Endothelial cell of hepatic sinusoid (primary cell): ENCODE measurements at regions not wholly inside any gene's neighbourhood (a gene's known extent, or its start where the extent isn't known, plus 50 kb on each side); places are given as distances from the start of the nearest gene placed in this dataset.
"Not testable (repeated sequence)": the region's sequence is repeated elsewhere in the genome, so short reads cannot be mapped to it uniquely, and the experiment has no call there.

Experiments used
- in situ Hi-C: cut with HindIII; loops from 2 replicates; pipeline ENCODE4 v1.10.0; 2017; ENCODE audit warnings: low sequenced_read_pairs

DNA sequence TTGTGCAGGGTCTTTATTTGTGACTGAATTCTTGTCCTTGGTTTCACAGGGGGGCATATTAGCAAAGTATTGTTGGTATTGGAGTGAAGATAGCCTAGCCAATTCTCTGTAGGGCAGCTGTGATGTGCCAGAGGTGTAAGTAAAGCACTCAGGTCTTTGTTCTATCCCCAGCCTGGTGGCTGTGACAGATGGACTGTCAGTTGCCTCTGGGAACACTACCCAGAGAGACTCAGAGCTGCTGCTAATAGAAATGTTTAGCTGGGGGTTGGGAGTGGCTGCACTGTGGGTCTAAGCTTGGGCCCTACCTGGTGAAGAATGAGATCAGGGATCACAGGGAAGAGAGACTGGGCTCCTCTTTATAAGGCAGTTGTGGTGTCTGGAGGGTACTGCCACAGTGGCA, 1006.5 kb upstream of the TYRP1 start:
- in situ Hi-C loops = no loop called here

DNA sequence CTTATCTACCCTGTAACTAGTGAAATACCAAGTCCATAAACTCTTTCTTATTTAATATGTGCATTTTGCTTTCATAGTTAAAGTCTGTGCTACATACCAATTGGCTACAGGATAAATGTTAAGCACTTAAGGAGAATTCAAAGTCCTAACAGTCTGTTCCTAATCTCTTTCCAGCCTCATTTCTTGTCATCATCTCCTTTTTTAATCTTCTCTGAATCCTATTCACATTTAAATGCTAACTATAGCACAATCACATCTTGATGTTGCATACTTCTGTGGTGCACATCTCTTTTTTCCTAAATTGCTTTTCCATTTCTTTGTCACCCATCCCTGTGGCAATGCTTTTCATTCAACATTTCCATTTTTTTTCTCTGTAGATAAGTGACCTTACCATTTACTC, 996.1 kb upstream of the TYRP1 start:
- in situ Hi-C loops = no loop called here

DNA sequence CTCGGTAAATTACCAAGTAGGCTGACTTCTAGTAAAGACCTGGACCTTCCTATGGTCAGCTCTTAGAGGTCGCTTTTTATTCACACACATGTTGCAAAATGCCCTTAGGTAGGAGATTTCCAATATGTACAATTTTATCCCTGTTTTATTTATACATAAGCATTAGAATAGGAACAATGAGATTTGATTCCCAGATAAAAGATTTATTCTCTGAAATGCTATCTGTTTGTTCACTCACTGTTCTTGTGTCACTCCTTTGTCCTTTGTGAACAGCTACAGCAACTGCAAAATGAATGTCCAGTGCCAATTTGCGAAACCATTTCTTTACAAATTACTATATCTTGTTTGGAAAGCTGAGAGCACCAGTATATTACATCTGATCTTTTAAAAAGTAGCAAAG, 991.5 kb upstream of the TYRP1 start:
- in situ Hi-C loops = no loop called here

DNA sequence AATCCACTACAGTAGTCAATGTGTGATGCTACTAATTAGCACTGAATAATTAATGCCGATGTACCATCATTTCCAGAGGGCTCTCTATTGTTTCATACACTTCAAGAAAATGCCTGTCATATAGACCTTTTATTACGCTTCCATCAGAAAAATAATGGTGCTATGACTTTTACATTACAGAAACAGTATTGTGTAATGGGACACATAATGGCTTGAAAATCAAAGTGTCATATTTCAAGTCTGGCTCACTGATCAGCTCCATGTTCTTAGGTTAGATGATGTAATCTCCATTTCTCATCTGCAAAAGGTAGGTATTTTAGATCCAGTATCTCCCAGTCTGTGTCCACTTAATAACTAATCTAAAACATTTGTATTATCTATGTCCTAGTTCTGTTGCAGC, 990.6 kb upstream of the TYRP1 start:
- in situ Hi-C loops = no loop called here

DNA sequence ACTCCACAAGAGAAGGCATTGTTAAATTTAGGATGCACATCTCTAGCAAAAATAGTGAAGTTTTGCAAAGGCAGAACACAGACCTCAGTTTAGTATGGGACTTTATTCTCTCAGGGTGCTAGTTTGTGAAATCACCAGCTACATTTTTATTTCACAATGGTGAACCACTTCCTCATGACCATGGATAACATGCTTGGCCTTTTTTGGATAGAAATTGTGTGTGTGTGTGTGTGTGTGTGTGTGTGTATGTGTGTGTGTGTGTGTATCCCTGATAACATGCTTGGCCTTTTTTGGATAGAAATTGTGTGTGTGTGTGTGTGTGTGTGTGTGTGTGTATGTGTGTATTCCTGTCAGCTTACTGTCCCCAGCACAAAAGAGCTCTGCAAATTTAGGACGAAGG, 989.0 kb upstream of the TYRP1 start:
- in situ Hi-C loops = not testable (repeated sequence)

DNA sequence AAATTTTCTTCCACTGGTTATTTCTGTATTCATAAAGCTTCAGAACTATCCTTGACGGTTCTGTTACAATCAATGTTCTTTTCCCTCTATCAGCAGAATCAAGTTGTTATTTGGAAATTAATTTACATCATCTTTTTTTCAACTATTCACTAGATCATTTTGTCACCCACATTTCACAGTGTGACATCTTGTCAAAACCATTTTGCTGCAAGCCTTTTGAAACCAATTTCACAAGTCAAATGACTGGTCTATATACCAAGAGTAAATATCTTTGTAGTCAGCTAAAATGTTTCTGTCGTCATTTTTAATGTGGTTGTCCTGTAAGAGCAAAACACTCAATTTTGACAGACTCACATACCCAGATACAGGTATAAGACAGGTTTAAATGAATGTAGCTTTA, 984.3 kb upstream of the TYRP1 start:
- in situ Hi-C loops = no loop called here

DNA sequence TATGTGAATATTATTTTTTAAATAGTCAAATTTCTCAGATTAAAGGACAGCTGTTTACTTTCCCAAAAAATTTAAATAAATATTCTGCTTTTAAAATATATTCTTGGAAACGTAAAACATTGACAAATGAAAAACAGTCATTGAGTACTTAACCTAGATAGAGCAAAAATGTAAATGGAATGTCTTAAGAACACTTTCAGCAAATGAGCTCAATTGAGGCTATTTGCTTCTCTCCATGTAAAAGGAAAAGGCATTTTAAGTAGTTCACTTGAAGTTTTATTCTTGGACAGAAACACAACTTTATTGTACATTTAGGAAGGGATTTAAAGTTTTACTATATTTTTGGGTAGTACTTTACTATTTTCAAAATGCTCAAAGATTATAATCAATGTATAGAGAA, 983.6 kb upstream of the TYRP1 start:
- in situ Hi-C loops = no loop called here

DNA sequence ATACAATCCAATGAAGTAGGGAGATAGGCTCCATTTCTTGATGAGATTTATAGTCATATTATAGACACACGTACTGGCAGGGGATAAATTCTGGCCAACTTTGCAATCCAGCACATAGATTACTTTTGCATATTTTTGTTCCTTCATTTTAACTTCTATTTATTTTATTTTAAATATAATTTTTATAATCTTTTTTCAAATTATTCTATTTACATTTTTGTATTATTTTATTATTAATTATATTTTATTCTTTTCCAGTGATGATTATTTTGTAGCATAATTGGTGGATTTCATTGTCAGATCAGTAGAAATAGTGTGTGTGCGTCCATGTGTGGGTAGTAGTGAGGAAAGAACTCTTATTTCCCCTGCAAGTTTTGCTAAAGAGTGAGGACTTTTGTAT, 980.1 kb upstream of the TYRP1 start:
- in situ Hi-C loops = no loop called here

DNA sequence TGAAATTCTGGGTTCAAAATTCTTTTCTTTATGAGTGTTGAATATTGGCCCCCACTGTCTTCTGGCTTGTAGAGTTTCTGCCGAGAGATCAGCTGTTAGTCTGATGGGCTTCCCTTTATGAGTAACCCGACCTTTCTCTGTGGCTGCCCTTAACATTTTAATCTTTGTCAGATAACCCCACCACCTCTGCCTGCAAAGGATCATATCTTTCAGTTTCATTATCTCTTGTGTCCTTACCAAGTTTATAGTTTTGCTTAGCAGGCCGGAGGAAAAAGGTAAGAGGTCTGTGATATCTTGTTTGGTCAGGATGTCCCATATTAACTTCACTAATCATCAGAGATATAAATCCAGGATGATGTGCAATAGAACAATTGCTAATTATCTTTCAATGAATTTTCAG, 970.2 kb upstream of the TYRP1 start:
- in situ Hi-C loops = no loop called here

DNA sequence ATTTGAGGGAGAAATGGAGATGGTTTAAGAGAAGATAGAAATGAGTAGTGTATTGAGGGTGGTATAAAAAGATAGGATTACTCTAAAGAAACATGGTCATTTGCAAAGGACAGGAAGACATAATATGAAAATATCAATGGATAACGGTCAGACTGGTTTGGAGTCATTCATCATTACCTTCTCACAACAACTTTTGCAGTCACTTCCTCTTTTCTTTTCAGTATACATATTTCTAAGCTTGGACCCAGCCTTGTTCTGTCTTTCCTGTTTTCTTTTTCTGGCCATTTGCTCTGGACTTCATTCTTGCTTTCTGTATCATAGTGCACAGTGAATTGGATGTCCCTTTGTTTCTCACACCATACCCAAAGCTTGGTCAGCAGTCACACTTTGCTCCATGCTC, 966.5 kb upstream of the TYRP1 start:
- in situ Hi-C loops = no loop called here

DNA sequence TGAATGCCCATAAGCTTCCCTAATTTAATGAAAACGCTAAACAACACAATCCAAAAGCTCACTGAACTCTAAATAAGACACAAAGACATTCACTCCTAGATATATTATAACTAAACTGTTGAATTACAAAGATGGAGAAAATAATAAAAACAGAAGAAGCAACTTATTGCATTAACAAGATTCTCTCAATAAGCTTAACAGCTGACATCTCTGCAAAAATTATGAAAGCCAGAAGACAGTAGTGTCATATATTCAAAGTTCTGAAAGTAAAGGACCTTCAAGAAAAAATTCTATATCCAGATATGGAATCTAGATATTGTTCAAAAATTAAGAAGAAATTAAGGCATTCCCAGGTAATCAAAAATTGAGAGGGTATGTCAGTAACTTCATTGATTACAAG, 957.8 kb upstream of the TYRP1 start:
- in situ Hi-C loops = no loop called here

DNA sequence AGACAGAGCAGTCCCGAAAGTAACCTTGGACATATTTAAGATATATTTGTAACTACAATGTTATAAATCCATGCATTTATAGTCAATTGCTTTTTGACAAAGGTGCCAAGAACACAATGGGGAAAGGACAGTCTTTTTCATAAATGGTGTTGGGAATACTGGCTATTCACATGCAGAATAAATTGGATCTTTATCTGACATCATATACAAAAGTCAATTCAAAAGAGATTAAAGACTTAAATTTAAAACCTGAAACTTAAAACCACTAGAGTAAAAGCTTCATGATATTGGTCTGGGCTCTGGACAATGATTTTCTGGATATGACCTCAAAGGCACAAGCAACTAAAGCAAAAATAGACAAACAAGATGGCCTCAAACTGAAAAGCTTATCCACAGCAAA, 950.7 kb upstream of the TYRP1 start:
- in situ Hi-C loops = no loop called here

DNA sequence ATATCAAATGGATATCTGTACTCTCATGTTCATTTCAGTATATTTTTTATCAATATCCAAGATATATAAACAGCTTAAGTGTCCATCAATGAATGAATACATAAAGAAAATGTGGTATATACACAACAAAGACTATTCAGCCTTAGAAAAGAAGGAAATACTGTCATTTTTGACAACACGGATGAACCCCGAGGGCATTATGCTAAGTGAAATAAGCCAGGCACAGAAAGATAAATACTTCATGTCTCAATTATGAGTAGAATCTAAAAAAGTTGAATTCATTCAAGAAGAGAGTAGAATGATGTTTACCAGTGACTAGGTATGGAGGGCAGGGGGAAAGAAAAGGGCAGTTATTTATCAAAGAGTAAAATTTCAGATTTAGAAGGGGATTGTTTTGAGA, 949.8 kb upstream of the TYRP1 start:
- in situ Hi-C loops = no loop called here

DNA sequence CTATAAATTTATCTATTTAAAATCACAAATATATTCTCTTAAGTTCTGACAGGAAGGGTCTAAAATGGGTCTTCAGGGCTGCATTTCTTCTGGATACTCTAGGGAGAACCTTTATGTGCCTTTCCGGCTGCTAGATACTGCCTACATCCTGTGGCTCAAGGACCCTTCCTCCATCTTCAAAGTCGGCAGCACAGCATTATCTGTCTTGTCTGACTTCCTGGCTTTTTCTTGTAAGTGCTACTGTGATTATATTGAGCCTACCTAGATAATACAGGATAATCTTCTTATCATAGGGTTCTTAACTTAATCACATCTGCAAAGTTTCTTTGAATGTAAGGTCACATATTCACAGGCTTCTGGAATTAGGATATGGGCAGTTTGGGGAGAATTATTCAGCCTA, 943.8 kb upstream of the TYRP1 start:
- in situ Hi-C loops = no loop called here

DNA sequence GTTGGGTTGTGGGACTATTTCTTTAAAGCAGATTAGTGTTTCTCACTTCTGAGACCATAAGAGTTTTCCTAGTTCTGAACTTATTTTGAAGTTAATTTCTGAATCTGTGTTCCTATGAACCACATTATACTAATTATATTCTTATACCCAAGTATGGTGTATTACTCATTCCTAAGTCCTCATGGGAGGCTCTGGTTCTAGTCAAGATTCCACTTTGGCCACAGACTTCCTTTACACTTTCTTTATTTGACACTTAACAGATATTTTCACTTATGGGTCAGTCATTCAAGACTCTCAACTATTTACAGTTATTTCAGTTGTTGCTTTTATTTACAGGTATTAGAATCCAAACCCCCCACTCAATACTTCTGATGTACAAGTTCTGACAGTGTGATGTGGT, 937.2 kb upstream of the TYRP1 start:
- in situ Hi-C loops = no loop called here

DNA sequence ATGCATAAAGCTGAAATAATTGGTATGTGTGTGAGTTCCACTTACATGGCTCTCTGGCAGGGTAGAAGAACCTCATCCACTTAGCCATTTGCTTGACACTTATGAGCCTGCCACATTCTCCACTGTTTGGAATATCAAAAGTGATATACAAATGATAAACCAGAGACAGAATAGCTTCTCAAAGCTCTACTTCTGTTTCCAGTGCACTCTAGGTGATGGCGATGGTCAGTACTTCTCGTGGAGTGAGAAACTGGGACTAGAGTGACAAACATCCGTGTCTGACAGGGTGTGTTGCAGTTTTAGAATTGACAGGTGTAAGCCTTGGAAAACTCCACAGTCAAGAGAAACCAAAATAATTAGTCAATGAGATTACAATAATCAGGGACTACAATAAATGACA, 935.8 kb upstream of the TYRP1 start:
- in situ Hi-C loops = no loop called here

DNA sequence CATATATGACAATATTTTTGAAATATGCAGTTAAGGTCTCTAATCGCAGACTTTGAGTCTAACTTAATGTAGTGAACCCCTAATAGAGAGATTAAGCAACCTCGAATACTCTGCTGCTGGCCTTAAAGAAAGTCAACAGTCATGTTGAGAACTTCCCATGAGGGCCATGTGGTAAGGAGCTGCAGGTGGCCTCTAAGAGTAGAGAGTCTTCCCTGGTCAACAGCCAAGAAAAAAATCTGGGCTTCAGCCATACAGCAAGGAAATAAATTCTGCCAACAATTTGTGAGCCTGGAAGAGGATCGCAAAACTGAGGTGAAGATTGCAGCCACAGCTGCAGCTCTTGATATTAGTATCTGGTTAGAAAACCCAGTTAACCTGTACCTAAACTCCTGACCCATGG, 935.2 kb upstream of the TYRP1 start:
- in situ Hi-C loops = no loop called here

DNA sequence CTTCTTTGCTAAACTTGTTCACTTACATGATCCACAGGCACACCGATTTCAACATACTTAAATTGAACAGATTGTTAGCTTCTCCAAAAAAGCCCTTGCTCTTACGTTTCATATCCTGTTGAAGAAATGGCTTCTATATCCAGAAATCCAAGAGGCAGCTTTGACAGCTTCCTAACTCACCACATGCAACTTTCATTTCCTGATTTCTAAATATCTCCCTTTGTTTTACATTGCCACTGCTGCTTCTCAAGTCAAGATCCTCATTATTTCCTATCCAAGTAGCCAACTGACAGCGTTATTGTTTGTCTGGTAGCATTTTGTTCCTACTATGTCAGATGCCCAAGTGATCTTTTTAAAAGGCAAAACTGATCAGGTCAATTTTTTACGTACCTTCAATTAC, 913.2 kb upstream of the TYRP1 start:
- in situ Hi-C loops = no loop called here

DNA sequence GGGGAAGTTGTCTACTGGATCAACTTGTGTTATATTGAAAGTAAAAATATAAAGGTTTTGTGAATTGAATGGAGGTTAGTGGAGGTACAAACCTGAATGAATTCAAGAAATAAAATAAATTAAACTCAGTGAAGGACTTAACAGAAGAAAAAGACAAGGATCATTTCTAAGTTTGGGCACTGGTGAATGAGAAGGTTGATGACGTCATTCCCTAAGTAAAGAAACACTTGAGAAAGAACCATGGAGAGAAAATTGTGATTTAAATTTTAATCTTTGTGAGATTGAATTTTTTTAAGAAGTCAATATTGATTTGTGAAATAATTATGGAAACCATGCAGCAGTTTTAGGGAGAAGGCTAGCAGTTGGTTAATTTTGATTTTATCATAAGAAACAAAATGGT, 900.3 kb upstream of the TYRP1 start:
- in situ Hi-C loops = no loop called here

DNA sequence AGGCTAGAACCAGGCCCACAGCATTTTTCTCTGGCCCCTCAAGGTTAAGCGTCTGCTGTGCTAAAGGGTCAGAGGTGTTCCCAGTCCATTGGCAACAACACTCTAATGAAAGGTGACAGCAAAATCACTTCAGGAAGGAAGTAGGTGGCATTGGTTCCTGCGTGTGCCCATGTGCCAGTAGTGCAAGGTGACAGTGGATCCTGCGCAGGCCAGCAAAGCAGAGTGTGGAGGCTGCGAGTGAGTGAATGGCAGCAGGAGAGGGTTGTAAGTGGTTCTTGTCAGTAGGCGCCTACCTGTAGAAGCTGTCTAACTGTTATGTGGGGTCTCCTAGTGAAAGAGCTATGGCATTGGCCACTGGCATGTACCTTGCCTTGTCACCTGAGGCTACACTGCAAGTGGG, 898.2 kb upstream of the TYRP1 start:
- in situ Hi-C loops = no loop called here

DNA sequence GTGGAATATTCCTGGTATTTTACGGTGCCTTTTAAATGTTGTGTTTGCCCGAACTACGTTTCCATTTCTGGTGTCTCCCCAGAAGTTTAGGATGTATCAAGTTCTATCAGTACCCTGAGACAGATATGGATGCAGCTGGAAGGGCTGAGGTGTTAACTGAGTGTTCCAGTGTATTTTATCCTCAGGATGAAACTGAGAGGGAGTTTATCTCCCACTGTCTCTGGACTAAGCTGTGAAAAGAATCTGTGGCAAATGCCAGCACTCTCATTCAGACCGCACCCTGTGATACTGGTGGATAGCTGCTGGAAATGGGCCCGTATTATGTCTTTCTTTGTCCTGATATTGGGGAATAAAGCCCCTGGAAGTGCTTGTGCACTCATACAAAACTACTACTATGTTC, 887.2 kb upstream of the TYRP1 start:
- in situ Hi-C loops = no loop called here

DNA sequence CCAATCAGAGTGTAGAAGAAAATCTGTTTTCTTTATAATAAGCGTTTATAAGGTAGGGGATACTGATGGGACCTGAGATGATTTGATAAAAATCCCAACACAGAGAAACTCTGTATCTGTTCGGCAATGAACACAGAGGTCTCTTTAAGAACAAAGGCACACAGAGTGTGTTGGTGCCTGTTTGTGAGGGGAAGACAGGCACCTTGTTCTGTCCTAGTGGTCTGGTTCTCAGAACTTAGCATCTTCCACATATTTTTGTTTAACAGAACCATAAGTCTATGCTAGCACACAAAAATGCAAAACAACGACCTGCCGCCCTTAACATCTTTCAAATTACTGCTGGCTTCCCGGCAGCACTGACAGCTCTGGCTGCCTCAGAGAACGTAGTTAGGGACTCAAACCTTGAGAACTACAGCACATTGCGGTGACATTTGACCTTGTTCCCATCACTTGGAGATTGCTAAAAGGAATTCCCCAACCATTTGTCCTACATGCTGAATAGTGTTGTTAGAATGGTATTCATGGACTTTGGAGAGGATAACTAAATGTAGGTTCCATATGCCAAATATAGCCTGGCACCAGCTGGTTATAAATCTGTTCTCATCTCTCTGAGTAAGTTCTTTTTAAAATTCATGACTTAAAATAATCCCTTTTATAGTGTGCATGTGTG, 871.7 kb upstream of the TYRP1 start:
- in situ Hi-C loops = no loop called here

DNA sequence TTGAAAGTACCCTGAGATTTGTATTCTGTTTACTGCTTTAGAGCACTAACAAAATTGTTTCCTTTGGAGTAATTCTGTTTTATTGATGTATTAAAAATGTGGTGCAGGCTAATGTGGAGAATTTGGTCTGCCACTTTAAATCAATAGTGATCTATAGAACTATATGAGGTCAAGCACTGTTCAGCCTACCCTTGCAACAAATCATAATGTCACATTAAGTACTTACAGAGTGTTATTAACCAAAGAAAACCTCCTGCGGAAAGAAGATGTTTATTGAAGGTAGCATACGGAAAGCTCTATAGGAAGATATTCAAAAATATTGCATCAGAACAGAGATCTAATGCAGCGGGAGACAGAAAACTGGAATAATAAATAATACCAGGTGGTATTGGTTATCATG, 865.0 kb upstream of the TYRP1 start:
- in situ Hi-C loops = no loop called here

DNA sequence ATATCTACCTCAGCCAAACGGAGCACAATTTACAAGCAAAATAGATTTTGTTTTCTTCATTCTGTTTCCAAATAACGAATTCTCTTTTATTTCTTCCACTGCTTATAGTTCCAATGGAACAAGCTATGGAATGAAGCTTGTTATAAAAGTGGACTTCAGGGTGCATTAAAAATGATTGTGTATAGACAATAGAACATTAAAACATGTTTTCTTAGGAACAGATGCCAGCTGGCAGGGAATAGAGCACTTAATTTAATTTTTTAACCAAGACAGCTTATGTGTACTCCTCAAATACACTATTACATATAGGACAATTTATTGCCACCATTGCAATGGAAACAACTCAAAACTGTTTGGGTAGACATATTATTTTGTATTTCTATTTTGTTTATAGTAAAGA, 860.1 kb upstream of the TYRP1 start:
- in situ Hi-C loops = loop anchor here (5.0 kb wide), 1 partner anchor 79 kb away; no protein-coding TSS in a partner anchor
